BLaER1 treated with 17β-estradiol and CSF1 and Interleukin-3, amounts not matched to agents 10 nM and 100 nM (cell line): ENCODE measurements at regions not wholly inside any gene's neighbourhood (a gene's known extent, or its start where the extent isn't known, plus 50 kb on each side); places are given as distances from the start of the nearest gene placed in this dataset.

Experiments used
- H3K27ac ChIP-seq, 11 experiments: shearing (Covaris generic); formaldehyde crosslinking; 2 replicates each; pipeline ENCODE4 v1.8.1; 2022
- H3K27me3 ChIP-seq, 11 experiments: shearing (Covaris generic); formaldehyde crosslinking; 2 replicates each; pipeline ENCODE4 v1.8.1; 2022
- H3K36me3 ChIP-seq, 11 experiments: shearing (Covaris generic); formaldehyde crosslinking; 2 replicates each; pipeline ENCODE4 v1.8.1; 2022
- H3K4me1 ChIP-seq, 10 experiments: shearing (Covaris generic); formaldehyde crosslinking; 2 replicates each; pipeline ENCODE4 v1.8.1; 2022
- H3K4me2 ChIP-seq, 11 experiments: shearing (Covaris generic); formaldehyde crosslinking; 2 replicates each; pipeline ENCODE4 v1.8.1; 2022
- H3K4me3 ChIP-seq, 10 experiments: shearing (Covaris generic); formaldehyde crosslinking; 2 replicates each; pipeline ENCODE4 v1.8.1; 2022
- H3K9ac ChIP-seq, 11 experiments: shearing (Covaris generic); formaldehyde crosslinking; 2 replicates each; pipeline ENCODE4 v1.8.1; 2022
- H3K9me3 ChIP-seq, 11 experiments: shearing (Covaris generic); formaldehyde crosslinking; replicated peaks in 1 of 11; 2 replicates each; pipeline ENCODE4 v1.8.1; 2022
- H4K20me1 ChIP-seq, 11 experiments: shearing (Covaris generic); formaldehyde crosslinking; 2 replicates each; pipeline ENCODE4 v1.8.1; 2022
- Cebpa-rat ChIP-seq, 11 experiments: shearing (Covaris generic); IDR thresholded peaks; 2 replicates each; pipeline ENCODE4 v1.8.1; 2022

DNA sequence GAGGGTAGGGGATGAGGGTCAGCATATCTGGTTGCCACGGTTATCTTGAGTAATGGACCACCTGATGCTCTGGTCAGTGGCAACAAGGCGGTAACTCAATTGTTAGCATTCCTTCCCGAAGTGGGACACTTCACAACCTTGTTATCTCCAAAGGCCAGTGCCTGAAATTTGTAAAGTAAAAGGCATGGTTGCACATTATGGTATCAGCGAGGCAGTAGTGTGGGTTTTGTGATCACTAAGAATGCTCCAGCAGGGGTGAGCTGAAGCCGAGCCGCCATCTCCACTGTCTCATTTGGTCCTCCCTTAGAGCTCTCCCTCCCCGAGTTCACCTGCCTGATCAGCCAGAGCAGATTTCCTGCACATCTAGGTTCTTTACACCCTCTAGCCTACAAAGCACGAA lies 50.5 kb upstream of the LGALSL start:
- H3K4me3 ChIP-seq, result peak overlapping the region in 4 of 10 experiments; percentile 23 to 38 (median 34); a peak in 6 of 20 replicates
- peak overlapping the region; percentile 66 to 85 (median 80) for H3K4me2 ChIP-seq
- peak overlapping the region in 8 of 11 experiments; percentile 48 to 71 (median 64); a peak in 11 of 22 replicates for H3K9ac ChIP-seq

DNA sequence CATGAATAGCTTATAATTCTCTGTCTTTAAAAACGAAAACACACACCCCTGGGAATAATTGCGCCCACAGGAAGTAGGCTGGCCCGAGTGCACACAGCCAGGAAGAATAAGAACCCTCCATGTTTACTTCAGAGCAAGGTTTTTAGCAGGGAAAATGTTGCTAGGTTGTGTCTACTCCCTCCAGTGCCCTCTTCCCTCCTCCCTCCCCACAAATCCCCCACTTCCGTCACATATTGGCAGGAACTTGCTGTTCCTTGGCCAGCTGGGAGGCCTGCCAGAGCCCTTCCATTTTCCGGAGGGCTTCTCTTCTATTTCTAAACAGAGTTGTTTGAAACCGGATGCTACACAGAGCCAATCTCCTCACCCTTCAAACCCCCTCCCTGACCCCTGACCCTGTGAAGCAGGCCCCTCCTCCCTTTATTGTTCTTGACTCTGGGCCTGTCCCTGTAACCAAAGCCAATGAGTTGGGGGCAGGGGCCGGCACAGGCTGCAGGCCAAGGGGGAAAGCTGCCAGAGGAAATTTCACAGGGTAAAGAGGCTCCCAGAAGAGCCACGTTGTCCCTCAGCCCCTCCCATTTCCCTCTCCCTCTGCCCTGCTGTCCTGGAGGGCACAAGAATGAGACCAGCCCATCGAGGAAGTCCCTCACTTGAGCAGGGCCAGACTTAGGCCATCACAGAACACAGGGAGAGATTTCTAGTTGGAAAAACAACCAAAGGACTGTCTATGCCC lies 49.8 kb upstream of the LGALSL start:
- Histone ChIP-seq H3K27me3 (no peaks in the 10 kb centered on the region), H3K9me3 (peaks cover 11 to 40% (median 16%) of the 10 kb centered on the region in 11 experiments), H3K4me2 (peak overlapping the region; percentile 66 to 85 (median 80)), H3K4me3 (peak overlapping the region in 8 of 10 experiments; percentile 8 to 38 (median 30); a peak in 13 of 20 replicates), H3K27ac (peak overlapping the region; percentile 60 to 87 (median 82); a peak in 21 of 22 replicates), H4K20me1 (no peaks in the 10 kb centered on the region), H3K36me3 (no peaks in the 10 kb centered on the region), H3K9ac (peak overlapping the region in 10 of 11 experiments; percentile 34 to 71 (median 62); a peak in 15 of 22 replicates), H3K4me1 (peaks cover 23 to 59% (median 37%) of the 10 kb centered on the region in 10 experiments)
- no peak for TF ChIP-seq Cebpa-rat (IDR thresholded peaks at IDR 0.05)

More for the DNA sequence above, 50.5 kb upstream of the LGALSL start:
- H3K4me1 ChIP-seq, result peaks cover 23 to 67% (median 43%) of the 10 kb centered on the region in 10 experiments
- H3K27ac ChIP-seq, result peak overlapping the region in 9 of 11 experiments; percentile 79 to 87 (median 83); a peak in 19 of 22 replicates
- no peaks in the 10 kb centered on the region for H3K36me3 ChIP-seq
- H4K20me1 ChIP-seq, result no peaks in the 10 kb centered on the region
- H3K27me3 ChIP-seq, result no peaks in the 10 kb centered on the region
- no peak for TF ChIP-seq Cebpa-rat (IDR thresholded peaks at IDR 0.05)
- peaks cover 7 to 32% (median 10%) of the 10 kb centered on the region in 11 experiments for H3K9me3 ChIP-seq
